ENCODE measurements at regions not wholly inside any gene's neighbourhood (a gene's known extent, or its start where the extent isn't known, plus 50 kb on each side); places are given as distances from the start of the nearest gene placed in this dataset.

DNA sequence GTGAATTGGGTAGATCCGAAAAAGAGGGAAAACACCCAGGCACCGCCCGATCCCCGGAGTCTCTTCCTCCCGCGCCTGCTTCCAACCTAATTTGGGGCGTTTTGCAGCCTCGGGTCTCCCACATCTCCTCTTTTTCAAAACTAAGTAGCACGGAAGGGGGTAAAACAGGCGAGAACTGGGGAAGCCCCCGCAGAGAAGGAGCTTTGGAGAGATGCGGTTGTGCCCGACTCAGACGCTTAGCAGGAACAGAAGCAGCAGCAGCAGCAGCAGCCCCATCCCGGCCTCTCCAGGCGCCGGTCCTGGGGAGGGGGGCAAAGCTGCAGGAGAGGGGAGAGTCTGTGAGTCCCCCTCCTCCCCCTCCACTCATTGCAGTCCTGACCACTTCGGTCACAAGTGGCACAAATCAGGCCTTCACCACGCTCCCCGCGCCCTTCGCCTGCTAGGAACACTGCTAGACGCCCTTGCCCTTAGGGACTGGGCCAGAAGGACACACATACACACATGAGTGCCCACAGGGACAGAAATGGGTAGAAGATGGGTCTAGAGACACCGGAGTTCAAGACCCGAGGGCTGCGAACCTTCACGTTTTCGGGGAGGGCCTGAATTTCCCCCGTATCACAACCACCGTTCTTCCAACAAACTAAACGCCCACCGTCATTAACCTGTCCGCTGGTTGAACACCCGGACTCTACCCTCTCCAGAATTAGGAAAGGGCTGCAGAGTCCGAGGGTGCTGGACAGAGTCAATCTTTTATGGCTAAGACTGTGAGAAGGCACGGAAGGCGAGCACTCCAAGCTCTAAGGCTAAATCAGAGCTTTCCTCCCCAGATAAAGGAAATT is 98.3 kb upstream of the HSD17B12 start:
- TF ChIP-seq POLR2A (IDR thresholded peaks at IDR 0.05) = no peak
- TF ChIP-seq, protein P1, sequence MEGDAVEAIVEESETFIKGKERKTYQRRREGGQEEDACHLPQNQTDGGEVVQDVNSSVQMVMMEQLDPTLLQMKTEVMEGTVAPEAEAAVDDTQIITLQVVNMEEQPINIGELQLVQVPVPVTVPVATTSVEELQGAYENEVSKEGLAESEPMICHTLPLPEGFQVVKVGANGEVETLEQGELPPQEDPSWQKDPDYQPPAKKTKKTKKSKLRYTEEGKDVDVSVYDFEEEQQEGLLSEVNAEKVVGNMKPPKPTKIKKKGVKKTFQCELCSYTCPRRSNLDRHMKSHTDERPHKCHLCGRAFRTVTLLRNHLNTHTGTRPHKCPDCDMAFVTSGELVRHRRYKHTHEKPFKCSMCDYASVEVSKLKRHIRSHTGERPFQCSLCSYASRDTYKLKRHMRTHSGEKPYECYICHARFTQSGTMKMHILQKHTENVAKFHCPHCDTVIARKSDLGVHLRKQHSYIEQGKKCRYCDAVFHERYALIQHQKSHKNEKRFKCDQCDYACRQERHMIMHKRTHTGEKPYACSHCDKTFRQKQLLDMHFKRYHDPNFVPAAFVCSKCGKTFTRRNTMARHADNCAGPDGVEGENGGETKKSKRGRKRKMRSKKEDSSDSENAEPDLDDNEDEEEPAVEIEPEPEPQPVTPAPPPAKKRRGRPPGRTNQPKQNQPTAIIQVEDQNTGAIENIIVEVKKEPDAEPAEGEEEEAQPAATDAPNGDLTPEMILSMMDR (IDR thresholded peaks at IDR 0.05) = no peak

All from sigmoid colon (tissue), 3 donors.